Thymus (tissue), 11 donors: ENCODE measurements at regions not wholly inside any gene's neighbourhood (a gene's known extent, or its start where the extent isn't known, plus 50 kb on each side); places are given as distances from the start of the nearest gene placed in this dataset.
A peak's percentile ranks its signal among the peaks of the same experiment; 100 is the strongest.

Experiments used
- DNase-seq, 9 donors: peaks; one replicate each; pipeline ENCODE4 v3.0.0-alpha.2; 2013; ENCODE audit warnings: low spot score in 9 of 9, low read depth in 6 of 9, missing footprints in 1 of 9
- H3K27ac ChIP-seq, 2 donors: one replicate each; pipeline ENCODE4 v1.5.1; 2013; ENCODE audit warnings: control low read depth in 1 of 2, low read depth in 1 of 2, low read length in 1 of 2, mild to moderate bottlenecking in 1 of 2, moderate library complexity in 1 of 2
- H3K27me3 ChIP-seq, 2 donors: one replicate each; pipeline ENCODE4 v1.5.1; 2013; ENCODE audit warnings: low read length in 1 of 2; ENCODE audit not compliant: control insufficient read depth in 2 of 2, insufficient read depth in 1 of 2
- H3K36me3 ChIP-seq, 2 donors: one replicate each; pipeline ENCODE4 v1.5.1; 2013; ENCODE audit warnings: low read length in 1 of 2, mild to moderate bottlenecking in 1 of 2, moderate library complexity in 1 of 2; ENCODE audit not compliant: control insufficient read depth in 2 of 2, insufficient read depth in 2 of 2
- H3K4me1 ChIP-seq, 2 donors: one replicate each; pipeline ENCODE4 v1.5.1; 2013; ENCODE audit warnings: low read length in 2 of 2; ENCODE audit not compliant: control insufficient read depth in 2 of 2, insufficient read depth in 2 of 2
- H3K4me3 ChIP-seq, 2 donors: one replicate each; pipeline ENCODE4 v1.5.1; 2013; ENCODE audit warnings: low read length in 2 of 2, control low read depth in 1 of 2, mild to moderate bottlenecking in 1 of 2
- H3K9me3 ChIP-seq, 2 donors: one replicate each; pipeline ENCODE4 v1.5.1; 2013; ENCODE audit warnings: low read length in 1 of 2, mild to moderate bottlenecking in 1 of 2; ENCODE audit not compliant: control insufficient read depth in 2 of 2, insufficient read depth in 1 of 2
- WGBS: extraction: QIAGEN DNeasy Blood & Tissue Kit; methylation state at CpG from one replicate; pipeline ENCODE4 v1.1.7; 2013; 5-methylcytosine and 5-hydroxymethylcytosine counted together
- donor health status: healthy.

DNA sequence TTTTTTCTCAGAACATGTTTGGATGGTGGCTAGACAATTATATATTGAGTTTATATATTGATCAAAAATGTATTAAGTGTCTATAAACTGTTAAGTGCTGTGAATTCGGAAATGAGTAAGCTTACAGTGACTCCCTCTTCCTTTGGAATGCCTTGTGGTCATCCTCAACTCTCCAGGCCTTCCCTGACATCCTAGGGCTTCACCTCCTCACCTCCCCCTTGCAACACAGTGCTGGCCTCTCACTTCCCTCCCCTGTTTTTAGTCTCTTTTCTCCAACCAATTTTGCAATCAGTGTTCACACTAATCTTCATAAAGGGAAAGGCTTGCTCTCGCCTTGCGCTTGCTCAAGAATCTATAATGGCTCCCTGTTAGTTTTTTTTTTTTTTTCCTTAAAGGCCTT, 95.1 kb upstream of the C1orf21 start:
- DNase-seq, result no peak
- Histone ChIP-seq H3K27ac (no peak overlapping the region), H3K9me3 (peaks cover 1 to 31% of the 10 kb centered on the region in 2 donors), H3K36me3 (no peaks in the 10 kb centered on the region), H3K4me3 (no peak overlapping the region), H3K27me3 (no peaks in the 10 kb centered on the region), H3K4me1 (no peaks in the 10 kb centered on the region)
- WGBS, result 82% methylated on average over 3 of the region's 3 CpGs

- no peak for DNase-seq
- Histone ChIP-seq H3K4me3 (no peak overlapping the region), H3K4me1 (no peaks in the 10 kb centered on the region), H3K27ac (no peak overlapping the region), H3K36me3 (no peaks in the 10 kb centered on the region), H3K27me3 (no peaks in the 10 kb centered on the region), H3K9me3 (peaks cover 1 to 29% of the 10 kb centered on the region in 2 donors)
- WGBS, result 94% methylated on average over 3 of the region's 3 CpGs
These were observed 94.7 kb upstream of the C1orf21 start for GRCh38 chr1:184292101-184292500.

DNA sequence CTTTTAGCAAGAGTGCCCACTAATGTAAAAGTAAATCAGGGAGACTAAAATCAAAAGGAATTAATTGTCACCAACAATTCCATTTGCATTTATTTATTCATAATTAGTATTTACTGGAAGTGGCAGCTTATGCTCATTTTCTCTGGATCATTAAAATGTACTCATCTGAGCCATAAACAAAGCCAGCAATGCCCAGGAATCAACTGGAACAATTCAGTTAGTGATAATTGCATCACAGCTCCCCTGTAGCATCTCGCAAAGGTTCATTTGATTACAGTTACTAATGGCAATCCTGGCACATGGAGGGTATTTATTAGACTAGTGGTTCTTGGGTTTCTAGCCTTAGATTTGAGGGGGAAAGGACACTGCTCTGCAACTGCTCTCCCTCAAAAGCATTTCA, 92.7 kb upstream of the C1orf21 start:
- H3K27ac ChIP-seq, result no peak overlapping the region
- no peaks in the 10 kb centered on the region for H3K27me3 ChIP-seq
- H3K4me3 ChIP-seq, result no peak overlapping the region
- 99% methylated on average over 1 of the region's 1 CpG for WGBS
- H3K36me3 ChIP-seq, result no peaks in the 10 kb centered on the region
- DNase-seq, result no peak
- peaks cover 1 to 11% of the 10 kb centered on the region in 2 donors for H3K9me3 ChIP-seq
- no peaks in the 10 kb centered on the region for H3K4me1 ChIP-seq

- no peaks in the 10 kb centered on the region for H3K36me3 ChIP-seq
- H3K9me3 ChIP-seq, result no peaks in the 10 kb centered on the region
- peak in 2 of 9 donors; percentile 5 to 33 for DNase-seq
- 28% methylated on average over 10 of the region's 10 CpGs for WGBS
- no peak overlapping the region for H3K4me3 ChIP-seq
- no peaks in the 10 kb centered on the region for H3K27me3 ChIP-seq
- H3K27ac ChIP-seq, result peak overlapping the region in 1 of 2 donors; percentile 6
- H3K4me1 ChIP-seq, result no peaks in the 10 kb centered on the region
These were observed 90.2 kb upstream of the C1orf21 start for GRCh38 chr1:184296466-184297243.

DNA sequence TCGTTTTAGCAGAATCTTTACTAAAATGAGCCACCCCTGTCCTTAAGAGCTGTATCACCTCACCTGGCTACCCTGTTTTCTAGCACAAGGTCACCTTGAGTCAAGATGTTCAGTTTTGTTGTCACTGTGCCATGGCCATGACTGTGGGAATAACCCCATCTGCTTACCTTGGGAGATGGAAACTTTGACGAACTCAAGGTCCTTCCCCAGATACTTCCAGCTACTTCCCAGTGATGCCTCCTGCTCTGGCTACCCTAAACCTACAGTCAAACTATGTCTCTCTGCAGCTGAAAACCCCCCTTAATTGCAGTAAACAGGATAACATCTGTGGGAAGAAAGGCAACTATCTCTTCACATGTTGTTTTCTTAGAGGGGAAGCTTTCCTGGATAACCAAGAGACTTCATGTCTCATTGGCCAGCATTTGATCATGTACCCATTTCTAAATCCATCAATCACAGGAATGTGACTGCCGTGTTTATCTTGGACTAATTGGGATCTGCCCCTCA, 89.5 kb upstream of the C1orf21 start:
- Histone ChIP-seq H3K9me3 (no peaks in the 10 kb centered on the region), H3K27me3 (no peaks in the 10 kb centered on the region), H3K4me3 (no peak overlapping the region), H3K4me1 (no peaks in the 10 kb centered on the region), H3K36me3 (no peaks in the 10 kb centered on the region), H3K27ac (no peak overlapping the region)
- 88% methylated on average over 3 of the region's 3 CpGs for WGBS
- no peak for DNase-seq

GRCh38 chr1:184298440-184299405, 88.1 kb upstream of the C1orf21 start:
- no peak for DNase-seq

GRCh38 chr1:184299406-184299790, 87.4 kb upstream of the C1orf21 start:
- Histone ChIP-seq H3K27ac (no peak overlapping the region), H3K27me3 (no peaks in the 10 kb centered on the region), H3K4me1 (no peaks in the 10 kb centered on the region), H3K9me3 (no peaks in the 10 kb centered on the region), H3K4me3 (no peak overlapping the region), H3K36me3 (no peaks in the 10 kb centered on the region)
- 97% methylated on average over 2 of the region's 2 CpGs for WGBS
- no peak for DNase-seq

More at GRCh38 chr1:184298440-184299405, 88.1 kb upstream of the C1orf21 start:
- Histone ChIP-seq H3K4me1 (no peaks in the 10 kb centered on the region), H3K27ac (no peak overlapping the region), H3K9me3 (no peaks in the 10 kb centered on the region), H3K36me3 (no peaks in the 10 kb centered on the region), H3K27me3 (no peaks in the 10 kb centered on the region), H3K4me3 (no peak overlapping the region)
- WGBS, result 76% methylated on average over 6 of the region's 6 CpGs

DNA sequence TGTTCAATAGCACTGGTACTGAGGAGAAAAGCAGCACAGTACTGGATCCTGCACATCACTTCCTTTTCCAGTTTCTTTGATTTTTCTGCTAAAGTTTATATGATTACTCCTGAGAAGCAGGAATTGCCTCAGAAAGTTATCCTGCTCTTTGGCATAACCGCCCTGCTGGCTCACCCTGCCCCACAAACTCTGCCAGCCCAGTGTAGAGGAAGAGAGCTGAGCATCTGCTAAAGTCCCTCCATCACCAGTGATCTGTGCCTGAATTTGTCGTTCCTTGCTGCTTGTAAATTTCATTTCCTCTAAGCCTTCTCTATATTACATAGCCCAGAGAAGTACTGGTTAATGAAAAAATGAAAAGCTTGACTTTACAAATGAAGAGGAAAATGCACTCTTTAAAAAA, 87.0 kb upstream of the C1orf21 start:
- no peak overlapping the region for H3K27ac ChIP-seq
- H3K4me1 ChIP-seq, result no peaks in the 10 kb centered on the region
- no peaks in the 10 kb centered on the region for H3K9me3 ChIP-seq
- 87% methylated on average over 2 of the region's 2 CpGs for WGBS
- H3K4me3 ChIP-seq, result no peak overlapping the region
- no peak for DNase-seq
- H3K27me3 ChIP-seq, result no peaks in the 10 kb centered on the region
- H3K36me3 ChIP-seq, result no peaks in the 10 kb centered on the region

DNA sequence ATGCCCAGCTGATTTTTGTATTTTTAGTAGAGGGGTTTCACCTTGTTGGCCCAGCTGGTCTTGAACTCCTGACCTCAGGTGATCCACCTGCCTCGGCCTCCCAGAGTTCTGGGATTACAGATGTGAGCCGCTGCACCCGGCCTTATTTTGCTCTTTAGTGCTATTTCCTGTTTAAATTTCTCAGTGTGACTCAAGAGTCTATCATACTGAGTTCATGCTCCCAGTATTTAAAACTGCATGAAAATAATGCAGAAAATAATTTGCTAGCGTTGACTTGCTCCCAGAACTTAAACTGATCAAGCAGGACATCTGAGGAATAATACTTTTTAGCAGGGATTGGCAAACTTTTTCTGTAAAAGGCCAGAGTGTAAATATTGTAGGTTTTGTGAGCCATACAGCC, 86.4 kb upstream of the C1orf21 start:
- H3K4me1 ChIP-seq, result no peaks in the 10 kb centered on the region
- H3K4me3 ChIP-seq, result no peak overlapping the region
- no peaks in the 10 kb centered on the region for H3K9me3 ChIP-seq
- WGBS, result 92% methylated on average over 4 of the region's 4 CpGs
- no peak for DNase-seq
- no peaks in the 10 kb centered on the region for H3K27me3 ChIP-seq
- no peak overlapping the region for H3K27ac ChIP-seq
- H3K36me3 ChIP-seq, result no peaks in the 10 kb centered on the region
